ENCODE measurements at regions not wholly inside any gene's neighbourhood (a gene's known extent, or its start where the extent isn't known, plus 50 kb on each side); places are given as distances from the start of the nearest gene placed in this dataset.

DNA sequence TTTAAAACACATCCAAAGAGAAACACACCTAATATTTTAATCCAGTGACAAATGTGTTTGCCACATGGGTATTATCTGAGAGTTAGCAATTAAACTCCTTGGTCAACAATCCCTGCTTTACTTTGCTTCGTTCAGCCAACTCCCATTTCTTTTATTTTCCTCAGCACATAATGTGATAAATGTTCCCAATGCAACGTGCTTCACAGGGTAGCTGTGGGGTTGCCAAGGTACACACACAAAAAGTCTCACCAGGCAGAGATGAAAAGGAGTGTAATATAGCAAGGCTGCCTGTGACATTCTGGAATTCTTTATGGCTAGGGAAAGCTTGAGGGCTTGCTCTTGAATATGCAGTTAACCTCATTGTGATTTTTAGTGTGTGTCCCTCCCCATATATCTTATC, 208.0 kb upstream of the DIO2 start:
- TF ChIP-seq NR2C2 (CRISPR knock-in tag; IDR thresholded peaks at IDR 0.05): no peak
- TF ChIP-seq, protein P1, sequence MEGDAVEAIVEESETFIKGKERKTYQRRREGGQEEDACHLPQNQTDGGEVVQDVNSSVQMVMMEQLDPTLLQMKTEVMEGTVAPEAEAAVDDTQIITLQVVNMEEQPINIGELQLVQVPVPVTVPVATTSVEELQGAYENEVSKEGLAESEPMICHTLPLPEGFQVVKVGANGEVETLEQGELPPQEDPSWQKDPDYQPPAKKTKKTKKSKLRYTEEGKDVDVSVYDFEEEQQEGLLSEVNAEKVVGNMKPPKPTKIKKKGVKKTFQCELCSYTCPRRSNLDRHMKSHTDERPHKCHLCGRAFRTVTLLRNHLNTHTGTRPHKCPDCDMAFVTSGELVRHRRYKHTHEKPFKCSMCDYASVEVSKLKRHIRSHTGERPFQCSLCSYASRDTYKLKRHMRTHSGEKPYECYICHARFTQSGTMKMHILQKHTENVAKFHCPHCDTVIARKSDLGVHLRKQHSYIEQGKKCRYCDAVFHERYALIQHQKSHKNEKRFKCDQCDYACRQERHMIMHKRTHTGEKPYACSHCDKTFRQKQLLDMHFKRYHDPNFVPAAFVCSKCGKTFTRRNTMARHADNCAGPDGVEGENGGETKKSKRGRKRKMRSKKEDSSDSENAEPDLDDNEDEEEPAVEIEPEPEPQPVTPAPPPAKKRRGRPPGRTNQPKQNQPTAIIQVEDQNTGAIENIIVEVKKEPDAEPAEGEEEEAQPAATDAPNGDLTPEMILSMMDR (IDR thresholded peaks at IDR 0.05): no peak
- TF ChIP-seq, protein P2, sequence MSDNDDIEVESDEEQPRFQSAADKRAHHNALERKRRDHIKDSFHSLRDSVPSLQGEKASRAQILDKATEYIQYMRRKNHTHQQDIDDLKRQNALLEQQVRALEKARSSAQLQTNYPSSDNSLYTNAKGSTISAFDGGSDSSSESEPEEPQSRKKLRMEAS (CRISPR knock-in tag; IDR thresholded peaks at IDR 0.05): no peak
- no peak for TF ChIP-seq JUN (CRISPR knock-in tag; IDR thresholded peaks at IDR 0.05)
- no peak for TF ChIP-seq GABPB1 (CRISPR knock-in tag; IDR thresholded peaks at IDR 0.05)
- TF ChIP-seq, protein P3, sequence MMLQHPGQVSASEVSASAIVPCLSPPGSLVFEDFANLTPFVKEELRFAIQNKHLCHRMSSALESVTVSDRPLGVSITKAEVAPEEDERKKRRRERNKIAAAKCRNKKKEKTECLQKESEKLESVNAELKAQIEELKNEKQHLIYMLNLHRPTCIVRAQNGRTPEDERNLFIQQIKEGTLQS (CRISPR knock-in tag; conservative IDR thresholded peaks at IDR 0.05): no peak
- no peak for TF ChIP-seq SP1 (CRISPR knock-in tag; conservative IDR thresholded peaks at IDR 0.05)
- no peak for TF ChIP-seq TEAD4 (CRISPR knock-in tag; IDR thresholded peaks at IDR 0.05)
- TF ChIP-seq, protein P4, sequence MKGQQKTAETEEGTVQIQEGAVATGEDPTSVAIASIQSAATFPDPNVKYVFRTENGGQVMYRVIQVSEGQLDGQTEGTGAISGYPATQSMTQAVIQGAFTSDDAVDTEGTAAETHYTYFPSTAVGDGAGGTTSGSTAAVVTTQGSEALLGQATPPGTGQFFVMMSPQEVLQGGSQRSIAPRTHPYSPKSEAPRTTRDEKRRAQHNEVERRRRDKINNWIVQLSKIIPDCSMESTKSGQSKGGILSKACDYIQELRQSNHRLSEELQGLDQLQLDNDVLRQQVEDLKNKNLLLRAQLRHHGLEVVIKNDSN (CRISPR knock-in tag; IDR thresholded peaks at IDR 0.05): no peak
- TF ChIP-seq ZNF396 (CRISPR knock-in tag; IDR thresholded peaks at IDR 0.05; ENCODE audit: borderline replicate concordance): no peak
- no peak for TF ChIP-seq NFE2L1 (CRISPR knock-in tag; IDR thresholded peaks at IDR 0.05)
- TF ChIP-seq, protein P5, sequence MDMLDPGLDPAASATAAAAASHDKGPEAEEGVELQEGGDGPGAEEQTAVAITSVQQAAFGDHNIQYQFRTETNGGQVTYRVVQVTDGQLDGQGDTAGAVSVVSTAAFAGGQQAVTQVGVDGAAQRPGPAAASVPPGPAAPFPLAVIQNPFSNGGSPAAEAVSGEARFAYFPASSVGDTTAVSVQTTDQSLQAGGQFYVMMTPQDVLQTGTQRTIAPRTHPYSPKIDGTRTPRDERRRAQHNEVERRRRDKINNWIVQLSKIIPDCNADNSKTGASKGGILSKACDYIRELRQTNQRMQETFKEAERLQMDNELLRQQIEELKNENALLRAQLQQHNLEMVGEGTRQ (CRISPR knock-in tag; IDR thresholded peaks at IDR 0.05): no peak
